DMS 273 treated with DMSO at 0.1 percent for 48 hours (cell line): ENCODE measurements at regions not wholly inside any gene's neighbourhood (a gene's known extent, or its start where the extent isn't known, plus 50 kb on each side); places are given as distances from the start of the nearest gene placed in this dataset.

ENCODE experiments used
- DNase-seq: peaks from one replicate; lab custom pipeline; 2025; lab: John Stamatoyannopoulos, UW

- DNase-seq = no peak
Observed at GRCh38 chr3:83513677-83514076, 1445.1 kb upstream of the CADM2 start.

GRCh38 chr3:83514130-83514914 lies 1444.5 kb upstream of the CADM2 start:
- DNase-seq = no peak

- no peak for DNase-seq
Observed at GRCh38 chr3:83515123-83515522, 1443.7 kb upstream of the CADM2 start.

GRCh38 chr3:83523470-83524073 lies 1435.2 kb upstream of the CADM2 start:
- DNase-seq = peak; percentile 31

- peak; percentile 77 for DNase-seq
Observed at GRCh38 chr3:83524901-83525300, 1433.9 kb upstream of the CADM2 start.

GRCh38 chr3:83559082-83559481 lies 1399.7 kb upstream of the CADM2 start:
- DNase-seq = no peak

GRCh38 chr3:83567935-83568334 lies 1390.9 kb upstream of the CADM2 start:
- DNase-seq = peak; percentile 15

- DNase-seq = no peak
Observed at GRCh38 chr3:83581546-83581945, 1377.2 kb upstream of the CADM2 start.

GRCh38 chr3:83601704-83602103 lies 1357.1 kb upstream of the CADM2 start:
- DNase-seq = no peak

GRCh38 chr3:83622526-83622925 lies 1336.3 kb upstream of the CADM2 start:
- DNase-seq = no peak

- DNase-seq = peak; percentile 87
Observed at GRCh38 chr3:83625261-83625660, 1333.5 kb upstream of the CADM2 start.

GRCh38 chr3:83628471-83628870 lies 1330.3 kb upstream of the CADM2 start:
- DNase-seq = no peak

GRCh38 chr3:83632526-83632925 lies 1326.3 kb upstream of the CADM2 start:
- DNase-seq = no peak

GRCh38 chr3:83633758-83634157 lies 1325.0 kb upstream of the CADM2 start:
- DNase-seq = no peak

GRCh38 chr3:83649692-83650091 lies 1309.1 kb upstream of the CADM2 start:
- no peak for DNase-seq

GRCh38 chr3:83655083-83655482 lies 1303.7 kb upstream of the CADM2 start:
- DNase-seq = no peak

GRCh38 chr3:83662381-83662960 lies 1296.3 kb upstream of the CADM2 start:
- DNase-seq = no peak

GRCh38 chr3:83670416-83670815 lies 1288.4 kb upstream of the CADM2 start:
- no peak for DNase-seq

- DNase-seq = no peak
Observed at GRCh38 chr3:83683937-83684598, 1274.7 kb upstream of the CADM2 start.

- DNase-seq = no peak
Observed at GRCh38 chr3:83706669-83707068, 1252.1 kb upstream of the CADM2 start.

- no peak for DNase-seq
Observed at GRCh38 chr3:83715307-83715706, 1243.5 kb upstream of the CADM2 start.

GRCh38 chr3:83729576-83729975 lies 1229.2 kb upstream of the CADM2 start:
- no peak for DNase-seq

GRCh38 chr3:83734656-83735055 lies 1224.1 kb upstream of the CADM2 start:
- no peak for DNase-seq
